SK-N-SH treated with all-trans-retinoic acid at 6 μM for 48 hours (cell line): ENCODE measurements at regions not wholly inside any gene's neighbourhood (a gene's known extent, or its start where the extent isn't known, plus 50 kb on each side); places are given as distances from the start of the nearest gene placed in this dataset.

Experiments used
- ARNTL ChIP-seq: fragments of 450-650 bp; formaldehyde crosslinking; IDR thresholded peaks from 2 replicates; pipeline ENCODE4 v1.5.0; 2020; ENCODE audit warnings: low read depth, mild to moderate bottlenecking, moderate library complexity, borderline replicate concordance
- CSDC2 ChIP-seq: fragments of 250-450 bp; sonication (Bioruptor Pico); IDR thresholded peaks from 2 replicates; pipeline ENCODE4 v1.5.0; 2020; ENCODE audit warnings: mild to moderate bottlenecking, moderate library complexity
- ISL1 ChIP-seq: fragments of 250-450 bp; sonication (Bioruptor Pico); IDR thresholded peaks from 2 replicates; pipeline ENCODE4 v2.1.2; 2022; ENCODE audit warnings: mild to moderate bottlenecking, moderate library complexity
- OSR1 ChIP-seq: fragments of 250-450 bp; sonication (Bioruptor Pico); IDR thresholded peaks from 2 replicates; pipeline ENCODE4 v1.8.0; 2022; ENCODE audit warnings: moderate library complexity, mild to moderate bottlenecking, inconsistent platforms
- PATZ1 ChIP-seq: fragments of 250-450 bp; sonication (Bioruptor Pico); IDR thresholded peaks from 2 replicates; pipeline ENCODE4 v1.8.0; 2020; ENCODE audit warnings: mild to moderate bottlenecking, moderate library complexity, borderline replicate concordance
- RARB ChIP-seq: fragments of 250-450 bp; sonication (Bioruptor Pico); IDR thresholded peaks from 2 replicates; pipeline ENCODE4 v1.8.0; 2021; ENCODE audit warnings: mild to moderate bottlenecking, moderate library complexity
- ZC3H10 ChIP-seq: fragments of 250-450 bp; sonication (Bioruptor Pico); IDR thresholded peaks from 2 replicates; pipeline ENCODE4 v1.5.1; 2021; ENCODE audit warnings: mild to moderate bottlenecking, moderate library complexity
- ZFP3 ChIP-seq: fragments of 250-450 bp; sonication (Bioruptor Pico); IDR thresholded peaks from 2 replicates; pipeline ENCODE4 v1.5.0; 2020; ENCODE audit warnings: mild to moderate bottlenecking, moderate library complexity
- ZFP30 ChIP-seq: fragments of 450-650 bp; formaldehyde crosslinking; IDR thresholded peaks from 2 replicates; pipeline ENCODE4 v1.5.0; 2022; ENCODE audit warnings: mild to moderate bottlenecking, moderate library complexity
- ZNF8 ChIP-seq: fragments of 450-650 bp; formaldehyde crosslinking; IDR thresholded peaks from 2 replicates; pipeline ENCODE4 v1.5.0; 2020; ENCODE audit warnings: mild to moderate bottlenecking, moderate library complexity

- no peak for TF ChIP-seq PATZ1 (CRISPR knock-in tag)
- no peak for TF ChIP-seq ZNF8 (CRISPR knock-in tag)
- TF ChIP-seq ZC3H10 (CRISPR knock-in tag) = no peak
- TF ChIP-seq ZFP30 (CRISPR knock-in tag) = no peak
- TF ChIP-seq CSDC2 (CRISPR knock-in tag) = no peak
- TF ChIP-seq ZFP3 = no peak
- no peak for TF ChIP-seq ISL1 (CRISPR knock-in tag)
- no peak for TF ChIP-seq RARB (CRISPR knock-in tag)
- no peak for TF ChIP-seq ARNTL (CRISPR knock-in tag)
- no peak for TF ChIP-seq OSR1 (CRISPR knock-in tag)
Measured at GRCh38 chr3:194816748-194817591, 131.3 kb downstream of the FAM43A start.
